ENCODE measurements at regions not wholly inside any gene's neighbourhood (a gene's known extent, or its start where the extent isn't known, plus 50 kb on each side); places are given as distances from the start of the nearest gene placed in this dataset.

DNA sequence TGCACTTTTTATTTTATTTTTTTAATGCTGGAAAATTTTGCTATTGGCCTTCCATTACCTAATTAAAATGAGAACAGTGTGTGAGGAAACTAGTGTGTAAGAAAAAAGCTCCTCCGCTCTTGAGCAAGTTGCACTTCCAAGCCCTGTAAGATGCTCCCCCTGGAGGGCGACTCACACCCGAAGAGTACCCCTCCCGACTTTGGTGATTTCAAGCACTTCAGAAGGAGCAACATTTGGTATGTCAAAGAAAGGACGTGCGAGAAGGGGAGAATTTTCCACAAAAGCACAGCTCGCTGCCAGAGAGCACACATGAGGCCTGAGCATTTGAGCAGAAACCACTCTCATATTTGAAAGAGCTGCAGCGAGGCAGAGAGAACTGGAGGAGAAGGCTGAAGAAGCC is 504.4 kb downstream of the FGF9 start:
- TF ChIP-seq, protein P1, sequence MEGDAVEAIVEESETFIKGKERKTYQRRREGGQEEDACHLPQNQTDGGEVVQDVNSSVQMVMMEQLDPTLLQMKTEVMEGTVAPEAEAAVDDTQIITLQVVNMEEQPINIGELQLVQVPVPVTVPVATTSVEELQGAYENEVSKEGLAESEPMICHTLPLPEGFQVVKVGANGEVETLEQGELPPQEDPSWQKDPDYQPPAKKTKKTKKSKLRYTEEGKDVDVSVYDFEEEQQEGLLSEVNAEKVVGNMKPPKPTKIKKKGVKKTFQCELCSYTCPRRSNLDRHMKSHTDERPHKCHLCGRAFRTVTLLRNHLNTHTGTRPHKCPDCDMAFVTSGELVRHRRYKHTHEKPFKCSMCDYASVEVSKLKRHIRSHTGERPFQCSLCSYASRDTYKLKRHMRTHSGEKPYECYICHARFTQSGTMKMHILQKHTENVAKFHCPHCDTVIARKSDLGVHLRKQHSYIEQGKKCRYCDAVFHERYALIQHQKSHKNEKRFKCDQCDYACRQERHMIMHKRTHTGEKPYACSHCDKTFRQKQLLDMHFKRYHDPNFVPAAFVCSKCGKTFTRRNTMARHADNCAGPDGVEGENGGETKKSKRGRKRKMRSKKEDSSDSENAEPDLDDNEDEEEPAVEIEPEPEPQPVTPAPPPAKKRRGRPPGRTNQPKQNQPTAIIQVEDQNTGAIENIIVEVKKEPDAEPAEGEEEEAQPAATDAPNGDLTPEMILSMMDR (IDR thresholded peaks at IDR 0.05 in 2 of 3, conservative IDR thresholded peaks at IDR 0.05 in 1 of 3; ENCODE audit: borderline replicate concordance in 1 of 3, insufficient read depth in 1 of 3, low read depth in 2 of 3, low read length in 2 of 3): no peak
- TF ChIP-seq, protein P2, sequence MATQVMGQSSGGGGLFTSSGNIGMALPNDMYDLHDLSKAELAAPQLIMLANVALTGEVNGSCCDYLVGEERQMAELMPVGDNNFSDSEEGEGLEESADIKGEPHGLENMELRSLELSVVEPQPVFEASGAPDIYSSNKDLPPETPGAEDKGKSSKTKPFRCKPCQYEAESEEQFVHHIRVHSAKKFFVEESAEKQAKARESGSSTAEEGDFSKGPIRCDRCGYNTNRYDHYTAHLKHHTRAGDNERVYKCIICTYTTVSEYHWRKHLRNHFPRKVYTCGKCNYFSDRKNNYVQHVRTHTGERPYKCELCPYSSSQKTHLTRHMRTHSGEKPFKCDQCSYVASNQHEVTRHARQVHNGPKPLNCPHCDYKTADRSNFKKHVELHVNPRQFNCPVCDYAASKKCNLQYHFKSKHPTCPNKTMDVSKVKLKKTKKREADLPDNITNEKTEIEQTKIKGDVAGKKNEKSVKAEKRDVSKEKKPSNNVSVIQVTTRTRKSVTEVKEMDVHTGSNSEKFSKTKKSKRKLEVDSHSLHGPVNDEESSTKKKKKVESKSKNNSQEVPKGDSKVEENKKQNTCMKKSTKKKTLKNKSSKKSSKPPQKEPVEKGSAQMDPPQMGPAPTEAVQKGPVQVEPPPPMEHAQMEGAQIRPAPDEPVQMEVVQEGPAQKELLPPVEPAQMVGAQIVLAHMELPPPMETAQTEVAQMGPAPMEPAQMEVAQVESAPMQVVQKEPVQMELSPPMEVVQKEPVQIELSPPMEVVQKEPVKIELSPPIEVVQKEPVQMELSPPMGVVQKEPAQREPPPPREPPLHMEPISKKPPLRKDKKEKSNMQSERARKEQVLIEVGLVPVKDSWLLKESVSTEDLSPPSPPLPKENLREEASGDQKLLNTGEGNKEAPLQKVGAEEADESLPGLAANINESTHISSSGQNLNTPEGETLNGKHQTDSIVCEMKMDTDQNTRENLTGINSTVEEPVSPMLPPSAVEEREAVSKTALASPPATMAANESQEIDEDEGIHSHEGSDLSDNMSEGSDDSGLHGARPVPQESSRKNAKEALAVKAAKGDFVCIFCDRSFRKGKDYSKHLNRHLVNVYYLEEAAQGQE (IDR thresholded peaks at IDR 0.05; ENCODE audit: low read depth): no peak
- no peak for TF ChIP-seq RAD21 (IDR thresholded peaks at IDR 0.05; ENCODE audit: low read depth)
- no peak for TF ChIP-seq YY1 (IDR thresholded peaks at IDR 0.05; ENCODE audit: extremely low read depth, insufficient replicate concordance, low read depth, low read length)
- no peak for TF ChIP-seq CEBPB (IDR thresholded peaks at IDR 0.05; ENCODE audit: low read depth)
- no peak for TF ChIP-seq FOSL1 (IDR thresholded peaks at IDR 0.05; ENCODE audit: low read depth)
- TF ChIP-seq ELF1 (IDR thresholded peaks at IDR 0.05; ENCODE audit: borderline replicate concordance, low read depth): no peak
- TF ChIP-seq, protein P3, sequence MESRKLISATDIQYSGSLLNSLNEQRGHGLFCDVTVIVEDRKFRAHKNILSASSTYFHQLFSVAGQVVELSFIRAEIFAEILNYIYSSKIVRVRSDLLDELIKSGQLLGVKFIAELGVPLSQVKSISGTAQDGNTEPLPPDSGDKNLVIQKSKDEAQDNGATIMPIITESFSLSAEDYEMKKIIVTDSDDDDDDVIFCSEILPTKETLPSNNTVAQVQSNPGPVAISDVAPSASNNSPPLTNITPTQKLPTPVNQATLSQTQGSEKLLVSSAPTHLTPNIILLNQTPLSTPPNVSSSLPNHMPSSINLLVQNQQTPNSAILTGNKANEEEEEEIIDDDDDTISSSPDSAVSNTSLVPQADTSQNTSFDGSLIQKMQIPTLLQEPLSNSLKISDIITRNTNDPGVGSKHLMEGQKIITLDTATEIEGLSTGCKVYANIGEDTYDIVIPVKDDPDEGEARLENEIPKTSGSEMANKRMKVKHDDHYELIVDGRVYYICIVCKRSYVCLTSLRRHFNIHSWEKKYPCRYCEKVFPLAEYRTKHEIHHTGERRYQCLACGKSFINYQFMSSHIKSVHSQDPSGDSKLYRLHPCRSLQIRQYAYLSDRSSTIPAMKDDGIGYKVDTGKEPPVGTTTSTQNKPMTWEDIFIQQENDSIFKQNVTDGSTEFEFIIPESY (IDR thresholded peaks at IDR 0.05; ENCODE audit: extremely low read depth, insufficient replicate concordance, low read length): no peak
- TF ChIP-seq CBX3 (IDR thresholded peaks at IDR 0.05; ENCODE audit: low read depth): no peak
- no peak for TF ChIP-seq SP1 (IDR thresholded peaks at IDR 0.05; ENCODE audit: low read depth)
- no peak for TF ChIP-seq SRF (IDR thresholded peaks at IDR 0.05; ENCODE audit: low read depth)
- no peak for TF ChIP-seq ZFX (IDR thresholded peaks at IDR 0.05)
- TF ChIP-seq, protein P4, sequence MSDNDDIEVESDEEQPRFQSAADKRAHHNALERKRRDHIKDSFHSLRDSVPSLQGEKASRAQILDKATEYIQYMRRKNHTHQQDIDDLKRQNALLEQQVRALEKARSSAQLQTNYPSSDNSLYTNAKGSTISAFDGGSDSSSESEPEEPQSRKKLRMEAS (IDR thresholded peaks at IDR 0.05): no peak
- TF ChIP-seq EZH2 (IDR thresholded peaks at IDR 0.05): no peak
- TF ChIP-seq ZNF274 (IDR thresholded peaks at IDR 0.05; ENCODE audit: low read depth, low read length): no peak
- TF ChIP-seq POLR2AphosphoS5 (IDR thresholded peaks at IDR 0.05; ENCODE audit: low read depth, low read length): no peak
- TF ChIP-seq, protein P5, sequence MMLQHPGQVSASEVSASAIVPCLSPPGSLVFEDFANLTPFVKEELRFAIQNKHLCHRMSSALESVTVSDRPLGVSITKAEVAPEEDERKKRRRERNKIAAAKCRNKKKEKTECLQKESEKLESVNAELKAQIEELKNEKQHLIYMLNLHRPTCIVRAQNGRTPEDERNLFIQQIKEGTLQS (IDR thresholded peaks at IDR 0.05): no peak
- TF ChIP-seq SIN3A (IDR thresholded peaks at IDR 0.05; ENCODE audit: low read depth): no peak
- TF ChIP-seq JUND (IDR thresholded peaks at IDR 0.05): no peak
- no peak for TF ChIP-seq EZH2phosphoT487 (IDR thresholded peaks at IDR 0.05; ENCODE audit: borderline replicate concordance)
- CTCF ChIA-PET: no interaction called here
- Histone ChIP-seq H3K9ac (ENCODE audit: low read length) (no peak overlapping the region), H3K79me2 (ENCODE audit: insufficient read depth, low read length) (no peaks in the 10 kb centered on the region), H2AFZ (ENCODE audit: low read depth, low read length, poor library complexity, severe bottlenecking) (no peak overlapping the region), H3K4me1 (ENCODE audit: control insufficient read depth in 1 of 2, insufficient read depth in 2 of 2, low read length in 2 of 2) (peaks cover 4 to 11% of the 10 kb centered on the region in 2 experiments; a peak in 3 of 4 replicates), H3K4me2 (ENCODE audit: low read length) (no peak overlapping the region), H3K27ac (ENCODE audit: low read depth, low read length) (no peak overlapping the region), H4K20me1 (ENCODE audit: insufficient read depth) (no peaks in the 10 kb centered on the region), H3K27me3 (ENCODE audit: insufficient read depth, low read length) (no peaks in the 10 kb centered on the region), H3K36me3 (ENCODE audit: control insufficient read depth in 1 of 2, insufficient read depth in 2 of 2, low read length in 2 of 2) (no peaks in the 10 kb centered on the region), H3K4me3 (replicated peaks in 1 of 2; ENCODE audit: low read depth in 1 of 2, low read length in 2 of 2) (no peak overlapping the region), H3K9me3 (ENCODE audit: control insufficient read depth in 1 of 2, insufficient read depth in 1 of 2, low read depth in 1 of 2, low read length in 2 of 2) (no peaks in the 10 kb centered on the region), H3K9me2 (ENCODE audit: insufficient read depth) (no peaks in the 10 kb centered on the region)
- DNase-seq (ENCODE audit: low read depth, low spot score) (no peak), ATAC-seq (no peak)
- RAD21 ChIA-PET (ENCODE audit: low non-redundant PET in 1 of 2, low total read pairs in 2 of 2, uncharacterized antibody in 2 of 2, unreplicated experiment in 2 of 2): no interaction called here
- no TSS peak for BruUV-seq (replicated peaks)
- POLR2A ChIA-PET: no interaction called here
- intact Hi-C loops (cut with micrococcal nuclease): no loop called here

Data from HCT116 (cell line).